Testis (tissue), 2 donors: ENCODE measurements at regions not wholly inside any gene's neighbourhood (a gene's known extent, or its start where the extent isn't known, plus 50 kb on each side); places are given as distances from the start of the nearest gene placed in this dataset.

ENCODE experiments used
- DNase-seq: peaks from one replicate; pipeline ENCODE4 v3.0.0-alpha.2; 2019
- H3K27ac ChIP-seq, 2 donors: fragments of 200-600 bp; sonication (generic); one replicate each; pipeline ENCODE4 v1.5.1; 2019
- H3K27me3 ChIP-seq: fragments of 200-600 bp; sonication (generic); one replicate; pipeline ENCODE4 v1.5.1; 2019
- H3K36me3 ChIP-seq: fragments of 200-600 bp; sonication (generic); one replicate; pipeline ENCODE4 v1.5.1; 2017; ENCODE audit warnings: low read depth; ENCODE audit errors: missing control alignments
- H3K4me1 ChIP-seq: fragments of 200-600 bp; sonication (generic); one replicate; pipeline ENCODE4 v1.5.1; 2019
- H3K4me3 ChIP-seq, 2 donors: fragments of 200-600 bp; sonication (generic); one replicate each; pipeline ENCODE4 v1.5.1; 2017 to 2019
- H3K9me3 ChIP-seq: fragments of 200-600 bp; sonication (generic); one replicate; pipeline ENCODE4 v1.5.1; 2017
- CTCF ChIP-seq, 3 experiments: fragments of 450-650 bp in 2 of 3; fragments of 200-600 bp in 1 of 3; sonication (generic) in 1 of 3; IDR thresholded peaks; one replicate each; pipeline ENCODE4 v1.5.1; 2016 to 2019; ENCODE audit warnings: antibody characterized with exemption in 3 of 3, mild to moderate bottlenecking in 2 of 3, moderate library complexity in 1 of 3
- POLR2A ChIP-seq: fragments of 450-650 bp; IDR thresholded peaks from one replicate; pipeline ENCODE4 v1.6.1; 2017; ENCODE audit warnings: antibody characterized with exemption, mild to moderate bottlenecking, moderate library complexity
- WGBS, 2 donors: methylation state at CpG; one replicate each; pipeline ENCODE4 v1.1.5; 2018; 5-methylcytosine and 5-hydroxymethylcytosine counted together
- intact Hi-C: fragments of 100-400 bp; cut with DNase I; formaldehyde crosslinking; loops from one replicate; pipeline ENCODE4 v1.15.1; 2023; ENCODE audit warnings: low total_unique reads

- H3K27ac ChIP-seq = no peak overlapping the region
- H3K4me3 ChIP-seq = no peak overlapping the region
- intact Hi-C loops = no loop called here
- 75 to 90% methylated on average over 11 to 15 of the region's 15 CpGs for WGBS, 2 donors
- no peak for DNase-seq
- H3K9me3 ChIP-seq = no peaks in the 10 kb centered on the region
- no peaks in the 10 kb centered on the region for H3K36me3 ChIP-seq
- no peaks in the 10 kb centered on the region for H3K4me1 ChIP-seq
- TF ChIP-seq CTCF (IDR thresholded peaks at IDR 0.05) (no peak), POLR2A (no peak)
- no peaks in the 10 kb centered on the region for H3K27me3 ChIP-seq
These were observed 314.9 kb downstream of the EIPR1 start for GRCh38 chr2:3062476-3063260.

GRCh38 chr2:3060049-3060448, 317.6 kb downstream of the EIPR1 start:
- no peak for DNase-seq

GRCh38 chr2:3059141-3059925, 318.3 kb downstream of the EIPR1 start:
- no peak overlapping the region for H3K27ac ChIP-seq
- 34 to 42% methylated on average over 35 to 37 of the region's 37 CpGs for WGBS, 2 donors
- intact Hi-C loops = no loop called here
- no peaks in the 10 kb centered on the region for H3K9me3 ChIP-seq
- no peak for TF ChIP-seq POLR2A
- TF ChIP-seq CTCF (IDR thresholded peaks at IDR 0.05) = no peak
- H3K36me3 ChIP-seq = no peaks in the 10 kb centered on the region
- H3K4me3 ChIP-seq = no peak overlapping the region
- H3K27me3 ChIP-seq = no peaks in the 10 kb centered on the region
- no peaks in the 10 kb centered on the region for H3K4me1 ChIP-seq
- no peak for DNase-seq

More at GRCh38 chr2:3060049-3060448, 317.6 kb downstream of the EIPR1 start:
- H3K4me1 ChIP-seq = no peaks in the 10 kb centered on the region
- H3K36me3 ChIP-seq = no peaks in the 10 kb centered on the region
- H3K27me3 ChIP-seq = no peaks in the 10 kb centered on the region
- no peak for TF ChIP-seq CTCF (IDR thresholded peaks at IDR 0.05)
- TF ChIP-seq POLR2A = no peak
- H3K9me3 ChIP-seq = no peaks in the 10 kb centered on the region
- WGBS, 2 donors = 36 to 38% methylated on average over 13 to 16 of the region's 16 CpGs
- intact Hi-C loops = no loop called here
- H3K27ac ChIP-seq = no peak overlapping the region
- H3K4me3 ChIP-seq = no peak overlapping the region

GRCh38 chr2:3054066-3054465, 323.6 kb downstream of the EIPR1 start:
- intact Hi-C loops = no loop called here
- H3K27me3 ChIP-seq = no peaks in the 10 kb centered on the region
- no peak overlapping the region for H3K4me3 ChIP-seq
- no peaks in the 10 kb centered on the region for H3K4me1 ChIP-seq
- DNase-seq = no peak
- H3K27ac ChIP-seq = no peak overlapping the region
- WGBS, 2 donors = 89 to 93% methylated on average over 8 of the region's 8 CpGs
- TF ChIP-seq POLR2A (no peak), CTCF (IDR thresholded peaks at IDR 0.05) (no peak)
- no peaks in the 10 kb centered on the region for H3K36me3 ChIP-seq
- no peaks in the 10 kb centered on the region for H3K9me3 ChIP-seq
